NCI-H82 treated with DMSO at 0.1 percent for 48 hours (cell line): ENCODE measurements at regions not wholly inside any gene's neighbourhood (a gene's known extent, or its start where the extent isn't known, plus 50 kb on each side); places are given as distances from the start of the nearest gene placed in this dataset.
"Not testable (repeated sequence)": the region's sequence is repeated elsewhere in the genome, so short reads cannot be mapped to it uniquely, and the experiment has no call there.

ENCODE experiments used
- DNase-seq: peaks from one replicate; lab custom pipeline; 2025; ENCODE audit not compliant: unreplicated experiment; lab: John Stamatoyannopoulos, UW

- DNase-seq: no peak
Measured at GRCh38 chr3:34421762-34422161, 623.3 kb downstream of the PDCD6IP start.

- no peak for DNase-seq
Measured at GRCh38 chr3:34439796-34440195, 641.4 kb downstream of the PDCD6IP start.

- DNase-seq: no peak
Measured at GRCh38 chr3:34444137-34444536, 645.7 kb downstream of the PDCD6IP start.

GRCh38 chr3:34449305-34449704 lies 650.9 kb downstream of the PDCD6IP start:
- DNase-seq: no peak

GRCh38 chr3:34463414-34463813 lies 665.0 kb downstream of the PDCD6IP start:
- no peak for DNase-seq

- DNase-seq: no peak
Measured at GRCh38 chr3:34464646-34465045, 666.2 kb downstream of the PDCD6IP start.

GRCh38 chr3:34475851-34476250 lies 677.4 kb downstream of the PDCD6IP start:
- no peak for DNase-seq

GRCh38 chr3:34483311-34483887 lies 685.0 kb downstream of the PDCD6IP start:
- DNase-seq: no peak

- DNase-seq: no peak
Measured at GRCh38 chr3:34504366-34504765, 705.9 kb downstream of the PDCD6IP start.

- DNase-seq: no peak
Measured at GRCh38 chr3:34504775-34505174, 706.3 kb downstream of the PDCD6IP start.

GRCh38 chr3:34508732-34509131 lies 710.3 kb downstream of the PDCD6IP start:
- no peak for DNase-seq

- DNase-seq: no peak
Measured at GRCh38 chr3:34511891-34512290, 713.5 kb downstream of the PDCD6IP start.

- not testable (repeated sequence) for DNase-seq
Measured at GRCh38 chr3:34519008-34519407, 720.6 kb downstream of the PDCD6IP start.

- no peak for DNase-seq
Measured at GRCh38 chr3:34531156-34531555, 732.7 kb downstream of the PDCD6IP start.

GRCh38 chr3:34533451-34533850 lies 735.0 kb downstream of the PDCD6IP start:
- no peak for DNase-seq

GRCh38 chr3:34534013-34534412 lies 735.6 kb downstream of the PDCD6IP start:
- no peak for DNase-seq

GRCh38 chr3:34544136-34544535 lies 745.7 kb downstream of the PDCD6IP start:
- no peak for DNase-seq

GRCh38 chr3:34547297-34547920 lies 749.0 kb downstream of the PDCD6IP start:
- DNase-seq: no peak

GRCh38 chr3:34567266-34567665 lies 768.8 kb downstream of the PDCD6IP start:
- DNase-seq: no peak

GRCh38 chr3:34568766-34569165 lies 770.3 kb downstream of the PDCD6IP start:
- no peak for DNase-seq

- no peak for DNase-seq
Measured at GRCh38 chr3:34569437-34569836, 771.0 kb downstream of the PDCD6IP start.

GRCh38 chr3:34570916-34571705 lies 772.7 kb downstream of the PDCD6IP start:
- DNase-seq: no peak
